HG03469 (cell line): ENCODE measurements at regions not wholly inside any gene's neighbourhood (a gene's known extent, or its start where the extent isn't known, plus 50 kb on each side); places are given as distances from the start of the nearest gene placed in this dataset.

Experiments used
- ATAC-seq: cut with Tn5 transposase; IDR thresholded peaks from one replicate; pipeline ENCODE4 v1.9.1; 2021; ENCODE audit warnings: mild to moderate bottlenecking, moderate library complexity, moderate number of reproducible peaks; ENCODE audit not compliant: unreplicated experiment

GRCh38 chr5:96045888-96046287 is 84.2 kb upstream of the ELL2 start:
- no peak for ATAC-seq

- no peak for ATAC-seq
Measured at GRCh38 chr5:96043446-96043845, 81.8 kb upstream of the ELL2 start.

GRCh38 chr5:96037128-96037527 is 75.5 kb upstream of the ELL2 start:
- ATAC-seq: no peak

- ATAC-seq: no peak
Measured at GRCh38 chr5:96036301-96036700, 74.7 kb upstream of the ELL2 start.

GRCh38 chr5:96035796-96036195 is 74.1 kb upstream of the ELL2 start:
- ATAC-seq: no peak

GRCh38 chr5:96033116-96033515 is 71.5 kb upstream of the ELL2 start:
- ATAC-seq: no peak

GRCh38 chr5:96031811-96032261 is 70.2 kb upstream of the ELL2 start:
- no peak for ATAC-seq

GRCh38 chr5:96031180-96031579 is 69.5 kb upstream of the ELL2 start:
- no peak for ATAC-seq

- ATAC-seq: no peak
Measured at GRCh38 chr5:96026406-96027041, 64.9 kb upstream of the ELL2 start.

GRCh38 chr5:96024683-96025475 is 63.2 kb upstream of the ELL2 start:
- no peak for ATAC-seq

- no peak for ATAC-seq
Measured at GRCh38 chr5:96023518-96023917, 61.9 kb upstream of the ELL2 start.

- ATAC-seq: no peak
Measured at GRCh38 chr5:96022971-96023370, 61.3 kb upstream of the ELL2 start.

- no peak for ATAC-seq
Measured at GRCh38 chr5:96017951-96018350, 56.3 kb upstream of the ELL2 start.

- ATAC-seq: no peak
Measured at GRCh38 chr5:96016216-96016615, 54.6 kb upstream of the ELL2 start.

GRCh38 chr5:96015709-96016108 is 54.1 kb upstream of the ELL2 start:
- no peak for ATAC-seq

- ATAC-seq: no peak
Measured at GRCh38 chr5:96014395-96014794, 52.7 kb upstream of the ELL2 start.

GRCh38 chr5:96013254-96013653 is 51.6 kb upstream of the ELL2 start:
- no peak for ATAC-seq

- ATAC-seq: no peak
Measured at GRCh38 chr5:96012399-96012798, 50.7 kb upstream of the ELL2 start.
